SK-N-SH (cell line): ENCODE measurements at regions not wholly inside any gene's neighbourhood (a gene's known extent, or its start where the extent isn't known, plus 50 kb on each side); places are given as distances from the start of the nearest gene placed in this dataset.

Source experiments
- CTCF ChIA-PET: fragments of 300-600, 350-600 bp; formaldehyde crosslinking; extraction: SDS; loops from one replicate; lab custom pipeline; 2021; lab: Yijun Ruan, JAX
- POLR2A ChIA-PET: fragments of 350-600 bp; sonication (Branson Sonifier 250); formaldehyde crosslinking; extraction: SDS; loops from one replicate; lab custom pipeline; 2020; ENCODE audit warnings: antibody characterized with exemption, inconsistent platforms; lab: Yijun Ruan, JAX
- DNase-seq: peaks from one replicate; pipeline ENCODE4 v3.0.0; 2012
- H2AFZ ChIP-seq: fragments of 200-600 bp; sonication (generic); 2 replicates; pipeline ENCODE4 v1.8.1; 2016; ENCODE audit warnings: antibody characterized with exemption, mild to moderate bottlenecking, low read depth
- H3F3A ChIP-seq: fragments of 200-600 bp; sonication (generic); replicated peaks from 2 replicates; pipeline ENCODE3; 2016; ENCODE audit warnings: antibody characterized with exemption, mild to moderate bottlenecking; ENCODE audit not compliant: insufficient read depth
- H3K27ac ChIP-seq, 2 experiments: fragments of 200-500 bp in 1 of 2; fragments of 200-600 bp in 1 of 2; sonication (Bioruptor generic) in 1 of 2; sonication (generic), shearing (Covaris generic) in 1 of 2; 2 replicates each; pipeline versions ENCODE4 v1.5.1 to v1.6.1; 2014 to 2016; ENCODE audit warnings: low read depth in 2 of 2, inconsistent platforms in 1 of 2, low read length in 1 of 2, mild to moderate bottlenecking in 1 of 2, mixed read lengths in 1 of 2
- H3K27me3 ChIP-seq: fragments of 200-600 bp; sonication (generic), shearing (Covaris generic); 2 replicates; pipeline ENCODE4 v1.6.1; 2016; ENCODE audit warnings: mixed run types; ENCODE audit not compliant: insufficient read depth
- H3K36me3 ChIP-seq, 2 experiments: fragments of 200-500 bp in 1 of 2; fragments of 200-600 bp in 1 of 2; sonication (Bioruptor generic) in 1 of 2; sonication (generic) in 1 of 2; replicated peaks in 1 of 2; 2 replicates each; pipeline versions ENCODE3 to v1.5.1; 2014 to 2016; ENCODE audit warnings: low read length in 1 of 2, mild to moderate bottlenecking in 1 of 2; ENCODE audit not compliant: insufficient read depth in 2 of 2, control insufficient read depth in 1 of 2
- H3K4me1 ChIP-seq, 2 experiments: fragments of 200-500 bp in 1 of 2; fragments of 200-600 bp in 1 of 2; sonication (Bioruptor generic) in 1 of 2; sonication (generic), shearing (Covaris generic) in 1 of 2; 2 replicates each; pipeline versions ENCODE4 v1.5.1 to v1.6.1; 2014 to 2016; ENCODE audit warnings: low read depth in 1 of 2, low read length in 1 of 2, mixed run types in 1 of 2; ENCODE audit not compliant: insufficient read depth in 2 of 2, control insufficient read depth in 1 of 2
- H3K4me2 ChIP-seq: fragments of 200-600 bp; sonication (generic), shearing (Covaris generic); 2 replicates; pipeline ENCODE4 v1.6.1; 2017; ENCODE audit warnings: mixed run types
- H3K4me3 ChIP-seq, 2 experiments: fragments of 200-500 bp in 1 of 2; fragments of 200-600 bp in 1 of 2; sonication (Bioruptor generic) in 1 of 2; sonication (generic), shearing (Covaris generic) in 1 of 2; 2 replicates each; pipeline versions ENCODE4 v1.5.1 to v1.8.1; 2014 to 2016; ENCODE audit warnings: low read depth in 2 of 2, inconsistent platforms in 1 of 2, low read length in 1 of 2, mild to moderate bottlenecking in 1 of 2, mixed read lengths in 1 of 2, moderate library complexity in 1 of 2
- H3K79me2 ChIP-seq: fragments of 200-600 bp; sonication (generic); 2 replicates; pipeline ENCODE4 v1.8.1; 2017; ENCODE audit warnings: mild to moderate bottlenecking; ENCODE audit not compliant: insufficient read depth
- H3K9ac ChIP-seq: fragments of 200-600 bp; sonication (generic); 2 replicates; pipeline ENCODE4 v1.6.1; 2017; ENCODE audit warnings: mixed run types
- H3K9me2 ChIP-seq: fragments of 200-600 bp; sonication (generic); 2 replicates; pipeline ENCODE4 v1.6.1; 2017; ENCODE audit warnings: mixed run types
- H3K9me3 ChIP-seq: fragments of 200-600 bp; sonication (generic); 2 replicates; pipeline ENCODE4 v1.6.1; 2017; ENCODE audit warnings: mixed run types, mild to moderate bottlenecking, moderate library complexity
- H4K20me1 ChIP-seq: fragments of 200-600 bp; sonication (generic); 2 replicates; pipeline ENCODE4 v1.6.1; 2017; ENCODE audit warnings: mild to moderate bottlenecking, mixed run types; ENCODE audit not compliant: insufficient read depth
- CTCF ChIP-seq: fragments of 200-600 bp; sonication (generic); IDR thresholded peaks from 2 replicates; pipeline ENCODE4 v1.6.1; 2017; ENCODE audit warnings: antibody characterized with exemption, mild to moderate bottlenecking, moderate library complexity
- EP300 ChIP-seq, 2 experiments: IDR thresholded peaks; 2 replicates each; pipeline versions ENCODE4 v1.4.0 to v1.6.1; 2012; ENCODE audit warnings: borderline replicate concordance in 1 of 2, low read depth in 1 of 2, low read length in 1 of 2
- FOSL2 ChIP-seq: IDR thresholded peaks from 2 replicates; pipeline ENCODE4 v1.4.0; 2012; ENCODE audit warnings: low read depth, mild to moderate bottlenecking, moderate library complexity, borderline replicate concordance
- FOXJ3 ChIP-seq: sonication (generic); formaldehyde crosslinking; IDR thresholded peaks from 2 replicates; pipeline ENCODE4 v1.5.1; 2020; ENCODE audit warnings: mild to moderate bottlenecking, missing genetic modification reagents
- GABPA ChIP-seq: IDR thresholded peaks from 2 replicates; pipeline ENCODE4 v1.4.0; 2012; ENCODE audit warnings: low read depth, mild to moderate bottlenecking
- JUND ChIP-seq: IDR thresholded peaks from 2 replicates; pipeline ENCODE4 v1.4.0; 2012
- MEF2A ChIP-seq: IDR thresholded peaks from 2 replicates; pipeline ENCODE4 v1.4.0; 2012; ENCODE audit warnings: low read depth, borderline replicate concordance
- NFIC ChIP-seq: IDR thresholded peaks from 2 replicates; pipeline ENCODE4 v1.4.0; 2012; ENCODE audit warnings: borderline replicate concordance
- NRF1 ChIP-seq: IDR thresholded peaks from 2 replicates; pipeline ENCODE4 v1.6.1; 2012; ENCODE audit warnings: low read depth, mild to moderate bottlenecking, low read length
- RAD21 ChIP-seq: IDR thresholded peaks from 2 replicates; pipeline ENCODE4 v1.6.1; 2012; ENCODE audit warnings: mild to moderate bottlenecking, low read length
- RCOR1 ChIP-seq: fragments of 150-350 bp; IDR thresholded peaks from 2 replicates; pipeline ENCODE4 v1.6.1; 2017; ENCODE audit warnings: antibody characterized with exemption, low read length
- RFX5 ChIP-seq: IDR thresholded peaks from 2 replicates; pipeline ENCODE4 v1.6.1; 2012; ENCODE audit warnings: mild to moderate bottlenecking, improper control_type of control experiment, low read length
- RXRA ChIP-seq: IDR thresholded peaks from 2 replicates; pipeline ENCODE4 v1.4.0; 2012; ENCODE audit warnings: low read depth, mild to moderate bottlenecking, borderline replicate concordance
- SIN3A ChIP-seq: IDR thresholded peaks from 2 replicates; pipeline ENCODE4 v1.6.1; 2012; ENCODE audit warnings: low read depth, mild to moderate bottlenecking, low read length, moderate library complexity, borderline replicate concordance
- SMC3 ChIP-seq: IDR thresholded peaks from 2 replicates; pipeline ENCODE4 v1.6.1; 2012; ENCODE audit warnings: low read depth, low read length, improper control_type of control experiment
- TEAD4 ChIP-seq: IDR thresholded peaks from 2 replicates; pipeline ENCODE4 v1.4.0; 2012; ENCODE audit warnings: mild to moderate bottlenecking, borderline replicate concordance; ENCODE audit not compliant: insufficient read depth
- USF1 ChIP-seq: IDR thresholded peaks from 2 replicates; pipeline ENCODE4 v1.4.0; 2012; ENCODE audit warnings: low read depth, borderline replicate concordance
- USF2 ChIP-seq: fragments of 150-350 bp; IDR thresholded peaks from 2 replicates; pipeline ENCODE4 v1.6.1; 2017; ENCODE audit warnings: antibody characterized with exemption, low read length, low read depth, borderline replicate concordance
- ZBTB33 ChIP-seq: IDR thresholded peaks from 2 replicates; pipeline ENCODE4 v1.4.0; 2012; ENCODE audit warnings: low read depth, borderline replicate concordance
- TF ChIP-seq, protein P1 (sequence below): IDR thresholded peaks from 2 replicates; pipeline ENCODE4; 2012
- TF ChIP-seq, protein P2 (sequence below): IDR thresholded peaks from 2 replicates; pipeline ENCODE4 v1.4.0; 2012; ENCODE audit warnings: low read depth

GRCh38 chr4:79178760-79179159, 147.1 kb downstream of the NAA11 start:
- DNase-seq, result no peak
- no peak overlapping the region for H3K27ac ChIP-seq
- CTCF ChIA-PET, result no interaction called here
- H3K4me3 ChIP-seq, result no peak overlapping the region
- no peaks in the 10 kb centered on the region for H3K9me3 ChIP-seq
- POLR2A ChIA-PET, result no interaction called here
- no peaks in the 10 kb centered on the region for H3K9me2 ChIP-seq
- no peaks in the 10 kb centered on the region for H3K36me3 ChIP-seq
- H3K79me2 ChIP-seq, result no peaks in the 10 kb centered on the region
- no peaks in the 10 kb centered on the region for H4K20me1 ChIP-seq
- no peaks in the 10 kb centered on the region for H3K27me3 ChIP-seq
- H3F3A ChIP-seq, result no peaks in the 10 kb centered on the region
- H2AFZ ChIP-seq, result no peak overlapping the region
- no peaks in the 10 kb centered on the region; a peak in 1 of 4 replicates for H3K4me1 ChIP-seq
- no peak overlapping the region for H3K9ac ChIP-seq
- H3K4me2 ChIP-seq, result no peak overlapping the region
- no peak for TF ChIP-seq NRF1
- TF ChIP-seq RXRA, result no peak

- ChIA-PET POLR2A (no interaction called here), CTCF (no interaction called here)
- no peaks in the 10 kb centered on the region; a peak in 1 of 4 replicates for H3K4me1 ChIP-seq
- H3K9ac ChIP-seq, result no peak overlapping the region
- H2AFZ ChIP-seq, result no peak overlapping the region
- H3K4me2 ChIP-seq, result no peak overlapping the region
- TF ChIP-seq FOSL2 (no peak), SIN3A (no peak), RCOR1 (no peak), USF1 (no peak), ZBTB33 (no peak), SMC3 (no peak), NFIC (no peak), TEAD4 (no peak), FOXJ3 (CRISPR knock-in tag) (no peak), RXRA (no peak), RAD21 (no peak), GABPA (no peak), EP300 (IDR thresholded peaks at IDR 0.05; ENCODE audit: borderline replicate concordance in 1 of 2, low read depth in 1 of 2, low read length in 1 of 2) (no peak), RFX5 (no peak), JUND (no peak), MEF2A (no peak), CTCF (no peak), USF2 (no peak)
- TF ChIP-seq, protein P1, sequence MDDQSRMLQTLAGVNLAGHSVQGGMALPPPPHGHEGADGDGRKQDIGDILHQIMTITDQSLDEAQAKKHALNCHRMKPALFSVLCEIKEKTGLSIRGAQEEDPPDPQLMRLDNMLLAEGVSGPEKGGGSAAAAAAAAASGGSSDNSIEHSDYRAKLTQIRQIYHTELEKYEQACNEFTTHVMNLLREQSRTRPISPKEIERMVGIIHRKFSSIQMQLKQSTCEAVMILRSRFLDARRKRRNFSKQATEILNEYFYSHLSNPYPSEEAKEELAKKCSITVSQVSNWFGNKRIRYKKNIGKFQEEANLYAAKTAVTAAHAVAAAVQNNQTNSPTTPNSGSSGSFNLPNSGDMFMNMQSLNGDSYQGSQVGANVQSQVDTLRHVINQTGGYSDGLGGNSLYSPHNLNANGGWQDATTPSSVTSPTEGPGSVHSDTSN, result no peak
- TF ChIP-seq, protein P2, sequence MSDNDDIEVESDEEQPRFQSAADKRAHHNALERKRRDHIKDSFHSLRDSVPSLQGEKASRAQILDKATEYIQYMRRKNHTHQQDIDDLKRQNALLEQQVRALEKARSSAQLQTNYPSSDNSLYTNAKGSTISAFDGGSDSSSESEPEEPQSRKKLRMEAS, result no peak
- no peak for DNase-seq
- no peaks in the 10 kb centered on the region for H3K9me2 ChIP-seq
- H3K9me3 ChIP-seq, result no peaks in the 10 kb centered on the region
- no peak overlapping the region for H3K4me3 ChIP-seq
- no peaks in the 10 kb centered on the region for H4K20me1 ChIP-seq
- H3K36me3 ChIP-seq, result no peaks in the 10 kb centered on the region
- no peaks in the 10 kb centered on the region for H3F3A ChIP-seq
- H3K27me3 ChIP-seq, result no peaks in the 10 kb centered on the region
- no peak overlapping the region for H3K27ac ChIP-seq
- no peaks in the 10 kb centered on the region for H3K79me2 ChIP-seq
Measured at GRCh38 chr4:79177388-79177787, 148.5 kb downstream of the NAA11 start.
